Right atrium auricular region (tissue), 2 donors: ENCODE measurements at regions not wholly inside any gene's neighbourhood (a gene's known extent, or its start where the extent isn't known, plus 50 kb on each side); places are given as distances from the start of the nearest gene placed in this dataset.

ENCODE experiments used
- DNase-seq: peaks from one replicate; pipeline ENCODE4 v3.0.0-alpha.2; 2019; ENCODE audit warnings: low spot score
- H3K27ac ChIP-seq, 2 donors: fragments of 200-600 bp; sonication (generic); 1 replicate in 1 of 2; 2 replicates in 1 of 2; pipeline ENCODE4 v1.5.1; 2016 to 2019
- H3K27me3 ChIP-seq, 2 donors: fragments of 200-600 bp; sonication (generic); one replicate each; pipeline versions ENCODE4 v1.5.1 to v1.6.0; 2017 to 2019
- H3K36me3 ChIP-seq: fragments of 200-600 bp; sonication (generic); one replicate; pipeline ENCODE4 v1.5.1; 2016
- H3K4me1 ChIP-seq, 2 donors: fragments of 200-600 bp; sonication (generic); one replicate each; pipeline versions ENCODE4 v1.5.1 to v1.6.0; 2017 to 2019
- H3K4me3 ChIP-seq, 2 donors: fragments of 200-600 bp; sonication (generic); 1 replicate in 1 of 2; 2 replicates in 1 of 2; pipeline ENCODE4 v1.5.1; 2017 to 2019; ENCODE audit warnings: mild to moderate bottlenecking in 1 of 2, moderate library complexity in 1 of 2
- H3K9me3 ChIP-seq, 2 donors: fragments of 200-600 bp; sonication (generic); one replicate each; pipeline ENCODE4 v1.5.1; 2019
- CTCF ChIP-seq, 2 donors: fragments of 200-600 bp; sonication (generic); IDR thresholded peaks; one replicate each; pipeline ENCODE4 v1.5.1; 2019; ENCODE audit warnings: antibody characterized with exemption in 2 of 2

- no peaks in the 10 kb centered on the region for H3K4me1 ChIP-seq
- TF ChIP-seq CTCF (IDR thresholded peaks at IDR 0.05), result no peak
- no peaks in the 10 kb centered on the region for H3K9me3 ChIP-seq
- no peak for DNase-seq
- H3K4me3 ChIP-seq, result no peak overlapping the region
- no peaks in the 10 kb centered on the region for H3K27me3 ChIP-seq
- no peaks in the 10 kb centered on the region for H3K36me3 ChIP-seq
- H3K27ac ChIP-seq, result no peak overlapping the region
These were observed 1906.0 kb upstream of the PIK3C3 start for GRCh38 chr18:40048886-40049650.

DNA sequence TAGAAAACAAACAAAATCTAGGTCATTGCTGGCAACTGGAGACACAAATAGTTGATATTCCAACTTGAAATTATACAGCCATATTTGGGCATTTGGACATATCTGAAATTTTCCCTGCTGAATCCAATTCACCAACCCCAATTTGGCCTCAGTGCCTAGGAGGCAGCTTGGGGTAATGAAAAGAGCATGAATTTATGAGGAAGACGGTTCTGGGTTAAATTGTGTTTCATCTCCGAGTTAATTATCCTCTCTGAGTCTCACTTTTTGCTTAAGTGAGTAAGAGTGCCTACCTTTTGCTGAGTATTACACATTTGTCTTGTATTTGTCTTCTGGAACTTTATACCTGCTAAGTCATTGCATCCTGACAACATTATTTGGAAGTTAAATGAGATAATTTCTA is 1906.8 kb upstream of the PIK3C3 start:
- H3K4me3 ChIP-seq, result no peak overlapping the region
- no peaks in the 10 kb centered on the region for H3K27me3 ChIP-seq
- TF ChIP-seq CTCF (IDR thresholded peaks at IDR 0.05), result no peak
- DNase-seq, result no peak
- H3K4me1 ChIP-seq, result no peaks in the 10 kb centered on the region
- no peaks in the 10 kb centered on the region for H3K36me3 ChIP-seq
- H3K9me3 ChIP-seq, result no peaks in the 10 kb centered on the region
- H3K27ac ChIP-seq, result no peak overlapping the region

DNA sequence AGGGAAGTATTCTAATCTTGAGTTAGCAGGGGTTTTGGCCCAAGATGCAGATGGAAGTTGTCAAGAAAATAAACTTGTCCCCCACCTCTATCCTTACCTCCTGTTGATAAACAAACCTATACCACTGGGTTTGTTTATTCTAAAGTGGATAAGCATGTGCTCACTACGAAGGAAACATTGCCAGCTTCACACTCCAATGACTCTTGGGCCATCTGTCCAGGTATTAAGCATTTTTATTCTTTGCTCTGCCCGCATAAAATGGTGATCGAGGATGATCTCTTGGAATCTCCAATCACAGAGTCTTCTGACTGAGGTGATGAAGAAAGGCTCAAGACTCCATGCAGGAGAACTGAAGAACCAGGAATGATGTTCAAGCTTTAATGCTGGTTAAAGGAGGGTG is 1908.4 kb upstream of the PIK3C3 start:
- Histone ChIP-seq H3K27ac (no peak overlapping the region), H3K9me3 (no peaks in the 10 kb centered on the region), H3K4me1 (no peaks in the 10 kb centered on the region), H3K27me3 (no peaks in the 10 kb centered on the region), H3K36me3 (no peaks in the 10 kb centered on the region), H3K4me3 (no peak overlapping the region)
- TF ChIP-seq CTCF (IDR thresholded peaks at IDR 0.05), result no peak
- DNase-seq, result no peak

- H3K4me1 ChIP-seq, result no peaks in the 10 kb centered on the region
- no peak for DNase-seq
- no peaks in the 10 kb centered on the region for H3K27me3 ChIP-seq
- H3K27ac ChIP-seq, result no peak overlapping the region
- no peak overlapping the region for H3K4me3 ChIP-seq
- H3K36me3 ChIP-seq, result no peaks in the 10 kb centered on the region
- no peaks in the 10 kb centered on the region for H3K9me3 ChIP-seq
- TF ChIP-seq CTCF (IDR thresholded peaks at IDR 0.05), result no peak
These were observed 1913.1 kb upstream of the PIK3C3 start for GRCh38 chr18:40041951-40042350.

- no peaks in the 10 kb centered on the region for H3K36me3 ChIP-seq
- H3K27ac ChIP-seq, result no peak overlapping the region
- no peak for TF ChIP-seq CTCF (IDR thresholded peaks at IDR 0.05)
These were observed 1914.5 kb upstream of the PIK3C3 start for GRCh38 chr18:40040574-40040973.

GRCh38 chr18:40037356-40037755 is 1917.7 kb upstream of the PIK3C3 start:
- Histone ChIP-seq H3K27ac (no peak overlapping the region), H3K36me3 (no peaks in the 10 kb centered on the region), H3K27me3 (no peaks in the 10 kb centered on the region), H3K4me3 (no peak overlapping the region), H3K9me3 (no peaks in the 10 kb centered on the region), H3K4me1 (no peaks in the 10 kb centered on the region)
- no peak for TF ChIP-seq CTCF (IDR thresholded peaks at IDR 0.05)
- DNase-seq, result no peak

More at GRCh38 chr18:40040574-40040973, 1914.5 kb upstream of the PIK3C3 start:
- DNase-seq, result no peak
- Histone ChIP-seq H3K4me1 (no peaks in the 10 kb centered on the region), H3K4me3 (no peak overlapping the region), H3K9me3 (no peaks in the 10 kb centered on the region), H3K27me3 (no peaks in the 10 kb centered on the region)
